ENCODE measurements at regions not wholly inside any gene's neighbourhood (a gene's known extent, or its start where the extent isn't known, plus 50 kb on each side); places are given as distances from the start of the nearest gene placed in this dataset.

GRCh38 chr12:92271341-92271740, 125.7 kb upstream of the BTG1 start:
- TF ChIP-seq CTCF (IDR thresholded peaks at IDR 0.05) (no peak), POLR2A (IDR thresholded peaks at IDR 0.05; ENCODE audit: low read depth) (no peak)
